ENCODE measurements at regions not wholly inside any gene's neighbourhood (a gene's known extent, or its start where the extent isn't known, plus 50 kb on each side); places are given as distances from the start of the nearest gene placed in this dataset.
"Not testable (repeated sequence)": the region's sequence is repeated elsewhere in the genome, so short reads cannot be mapped to it uniquely, and the experiment has no call there.

DNA sequence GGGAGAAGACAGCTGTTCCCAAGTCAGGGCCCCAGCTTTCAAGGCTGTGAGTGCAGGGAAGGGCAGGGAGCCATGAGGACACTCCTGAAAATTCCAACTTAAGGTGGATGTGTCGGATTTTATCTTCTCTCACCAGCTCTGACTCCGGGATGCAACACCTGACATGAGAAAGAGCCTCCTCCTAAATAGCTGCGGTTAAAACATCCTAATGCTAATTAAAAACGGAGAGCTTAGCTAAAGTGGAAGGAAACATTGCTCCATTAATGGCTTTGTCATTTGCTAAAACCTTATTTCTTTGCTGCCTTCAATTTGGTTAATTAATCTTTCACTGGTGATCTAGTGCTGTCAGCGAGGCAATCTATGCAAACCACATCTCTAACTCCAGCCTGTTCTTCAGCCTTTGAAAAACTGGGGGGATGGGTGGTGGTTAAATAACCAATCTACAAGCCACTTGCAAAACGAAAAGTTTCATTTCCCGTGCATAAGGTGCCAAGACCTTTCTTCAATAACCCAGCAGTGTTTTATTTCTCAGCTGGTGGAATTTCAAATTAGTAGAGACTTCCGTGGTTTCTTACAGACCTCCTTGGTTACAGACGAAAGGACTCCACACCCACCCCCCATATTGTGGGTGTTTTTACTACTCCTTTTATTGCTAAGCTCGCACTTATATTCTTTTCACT is 379.6 kb downstream of the MLLT3 start:
- DNase-seq (ENCODE audit: low read depth in 4 of 4, low spot score in 2 of 4): no peak

DNA sequence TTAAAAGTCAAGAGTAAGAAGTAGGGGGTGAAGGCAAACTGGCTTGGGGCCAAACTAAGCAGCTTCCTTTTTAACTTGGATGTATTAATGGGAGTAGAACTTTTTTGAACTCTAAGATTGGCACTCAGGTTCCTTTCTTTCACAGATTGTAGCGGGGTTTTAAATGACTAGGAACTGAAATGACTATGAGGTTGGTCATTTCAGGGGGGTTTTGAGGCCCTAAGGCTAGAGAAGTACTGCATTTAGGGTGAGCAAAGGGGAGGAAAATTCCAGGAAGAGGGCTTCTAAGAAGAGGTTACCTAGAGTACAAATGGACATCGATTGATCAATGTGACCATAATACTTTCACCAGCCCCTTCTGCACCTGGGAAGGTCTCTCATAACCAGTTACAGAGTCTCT is 381.8 kb downstream of the MLLT3 start:
- no peak for DNase-seq (ENCODE audit: low read depth in 4 of 4, low spot score in 2 of 4)

DNA sequence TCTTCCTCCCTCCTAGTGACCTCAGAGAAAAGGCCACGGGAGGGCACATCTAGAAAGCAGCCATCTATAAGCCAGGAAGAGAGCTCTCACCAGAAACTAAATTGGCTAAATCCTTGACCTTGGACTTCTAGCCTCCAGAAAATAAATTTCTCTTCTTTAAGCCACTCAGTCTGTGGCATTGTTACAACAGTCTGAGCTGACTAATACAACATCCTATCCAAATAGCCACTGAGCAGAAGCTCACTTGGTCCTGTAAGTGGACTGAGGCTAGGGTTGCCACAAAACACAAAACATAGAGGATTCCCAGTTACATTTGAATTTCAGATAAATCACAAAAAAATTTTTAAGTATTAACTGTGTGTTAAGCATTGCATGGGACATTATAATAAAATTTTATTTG is 383.4 kb downstream of the MLLT3 start:
- DNase-seq (ENCODE audit: low read depth in 4 of 4, low spot score in 2 of 4): no peak

DNA sequence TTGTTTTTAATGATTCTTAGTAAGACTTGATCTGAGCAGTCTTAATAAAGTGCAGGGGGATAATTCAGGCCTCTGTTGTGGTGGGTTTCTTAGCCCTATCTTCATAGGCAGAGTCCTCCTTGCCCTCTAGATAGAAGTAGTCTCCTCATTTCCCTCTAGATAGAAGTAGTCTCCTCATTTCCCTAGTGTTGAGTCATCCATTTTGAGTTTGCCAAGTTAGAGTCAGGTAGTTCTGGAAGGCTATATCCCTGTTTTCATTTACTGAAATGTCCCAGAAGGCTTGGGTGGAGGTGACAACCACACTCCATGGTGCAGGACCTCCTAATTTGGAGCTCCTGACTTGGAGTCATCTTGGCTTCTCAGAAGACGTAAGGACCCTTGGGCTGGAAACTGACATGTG is 384.6 kb downstream of the MLLT3 start:
- no peak for DNase-seq (ENCODE audit: low read depth in 4 of 4, low spot score in 2 of 4)

DNA sequence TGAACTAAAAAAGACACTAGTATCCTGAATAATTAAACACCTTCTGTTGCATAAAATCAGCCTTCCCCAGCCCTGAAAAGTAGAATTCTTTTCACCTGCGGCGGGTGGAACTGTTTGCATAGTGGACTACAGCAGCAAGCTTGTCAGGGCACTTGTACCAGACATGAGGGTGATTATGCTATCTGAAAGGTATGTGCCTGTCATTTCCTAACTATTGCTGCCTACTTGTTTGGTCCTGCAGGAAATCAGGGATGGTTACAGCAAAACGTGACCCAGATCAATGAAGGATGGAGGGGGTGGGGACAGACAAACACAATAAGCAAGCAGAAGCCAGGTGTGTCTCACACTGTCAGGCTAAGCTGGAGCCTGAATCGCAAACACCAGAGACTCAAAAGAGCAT is 385.6 kb downstream of the MLLT3 start:
- DNase-seq (ENCODE audit: low read depth in 4 of 4, low spot score in 2 of 4): no peak

DNA sequence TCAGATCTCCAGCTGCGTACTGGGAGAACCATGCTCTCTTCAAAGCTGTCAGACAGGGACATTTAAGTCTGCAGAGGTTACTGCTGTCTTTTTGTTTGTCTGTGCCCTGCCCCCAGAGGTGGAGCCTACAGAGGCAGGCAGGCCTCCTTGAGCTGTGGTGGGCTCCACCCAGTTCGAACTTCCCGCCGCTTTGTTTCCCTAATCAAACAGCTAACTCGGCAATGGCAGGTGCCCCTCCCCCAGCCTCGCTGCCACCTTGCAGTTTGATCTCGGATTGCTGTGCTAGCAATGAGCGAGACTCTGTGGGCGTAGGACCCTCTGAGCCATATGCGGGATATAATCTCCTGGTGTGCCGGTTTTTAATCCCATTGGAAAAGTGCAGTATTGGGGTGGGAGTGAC is 387.1 kb downstream of the MLLT3 start:
- DNase-seq (ENCODE audit: low read depth in 4 of 4, low spot score in 2 of 4): not testable (repeated sequence)

DNA sequence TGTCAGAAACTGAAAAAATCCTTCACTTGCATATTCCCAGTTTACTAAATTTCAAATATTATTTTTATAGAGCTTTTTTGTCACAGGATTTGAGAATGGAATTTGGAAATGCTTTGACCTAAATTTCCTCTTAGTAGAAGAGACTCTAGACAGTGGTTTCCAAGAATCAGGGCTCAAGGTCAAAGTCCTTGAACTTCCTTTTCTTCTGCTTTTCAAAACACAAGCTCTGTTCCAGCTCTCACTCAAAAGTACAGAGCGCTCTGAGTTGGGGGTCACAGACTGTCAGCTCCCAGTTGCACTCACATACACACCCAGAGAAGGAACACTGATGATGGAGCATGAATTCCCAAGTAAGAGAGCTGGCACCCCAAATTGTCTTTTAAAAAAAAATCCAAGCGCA is 394.2 kb downstream of the MLLT3 start:
- DNase-seq (ENCODE audit: low read depth in 4 of 4, low spot score in 2 of 4): no peak

DNA sequence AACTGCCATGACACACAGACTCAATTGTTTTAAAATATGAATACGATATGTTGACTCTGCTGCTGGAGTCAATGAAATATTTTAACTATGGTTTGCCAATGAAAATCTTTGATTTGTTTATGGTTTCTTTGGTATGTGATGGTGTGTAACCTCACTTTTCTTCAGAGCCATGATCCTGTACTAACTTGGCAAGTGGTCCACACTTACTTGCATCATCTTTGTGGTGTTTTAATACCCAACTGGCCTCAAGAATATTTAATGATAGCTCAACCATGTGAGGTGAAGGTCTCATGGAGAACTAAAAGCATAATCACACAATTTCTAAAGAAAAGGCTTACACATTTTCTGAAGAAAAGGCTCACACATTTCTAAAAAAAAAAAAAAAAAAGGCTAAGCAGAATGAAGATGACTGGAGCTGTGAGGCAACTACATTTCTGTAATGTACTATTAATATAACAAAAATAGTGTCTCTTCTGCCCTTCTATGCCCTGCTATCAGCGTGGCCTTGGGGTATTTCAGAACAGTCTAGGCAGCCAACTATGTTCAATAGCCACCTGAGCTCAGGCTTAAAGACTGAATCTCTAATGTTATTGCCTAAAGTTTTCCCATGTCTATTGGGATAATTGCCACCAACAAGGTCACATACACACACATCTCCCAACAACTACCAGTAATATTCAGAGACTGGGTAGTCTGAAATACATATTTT is 395.0 kb downstream of the MLLT3 start:
- DNase-seq (ENCODE audit: low read depth in 4 of 4, low spot score in 2 of 4): no peak

DNA sequence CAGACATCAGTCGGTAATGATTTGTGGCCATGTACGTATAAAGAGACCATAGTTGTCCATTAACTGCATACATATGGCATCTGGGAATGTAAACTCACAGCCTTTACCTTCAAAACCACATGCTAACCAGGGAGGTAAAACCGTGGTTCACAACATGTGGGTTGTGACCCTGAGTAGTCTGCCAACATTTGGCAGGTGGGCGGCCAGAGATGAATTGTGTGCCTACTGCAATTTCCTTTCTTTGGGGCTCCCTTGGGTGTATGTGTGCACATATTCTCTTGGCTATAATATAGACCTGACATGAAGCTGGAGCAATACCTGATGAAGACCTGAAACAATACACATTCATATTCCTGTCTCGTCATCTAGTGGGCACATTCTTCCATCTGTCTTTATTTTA is 396.0 kb downstream of the MLLT3 start:
- DNase-seq (ENCODE audit: low read depth in 4 of 4, low spot score in 2 of 4): no peak

DNA sequence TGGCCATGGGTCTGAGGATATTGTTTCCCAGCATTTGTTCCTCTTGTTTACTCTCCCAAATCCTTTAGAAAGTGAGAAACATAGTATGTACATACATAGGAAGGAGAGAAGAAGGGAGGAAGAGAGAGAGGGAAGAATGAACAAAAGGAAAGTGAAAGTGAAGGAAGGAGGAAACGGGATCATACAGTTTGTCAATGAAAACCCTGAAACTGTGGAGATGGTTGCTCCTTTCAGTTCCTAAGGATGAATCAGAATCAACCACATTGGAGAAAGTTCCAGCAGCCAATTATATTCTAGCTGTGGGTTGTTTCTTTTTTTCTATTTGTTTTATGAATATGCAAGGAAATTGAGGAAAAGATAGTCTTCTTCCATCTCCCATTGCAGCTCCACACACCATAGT is 396.5 kb downstream of the MLLT3 start:
- DNase-seq (ENCODE audit: low read depth in 4 of 4, low spot score in 2 of 4): no peak

DNA sequence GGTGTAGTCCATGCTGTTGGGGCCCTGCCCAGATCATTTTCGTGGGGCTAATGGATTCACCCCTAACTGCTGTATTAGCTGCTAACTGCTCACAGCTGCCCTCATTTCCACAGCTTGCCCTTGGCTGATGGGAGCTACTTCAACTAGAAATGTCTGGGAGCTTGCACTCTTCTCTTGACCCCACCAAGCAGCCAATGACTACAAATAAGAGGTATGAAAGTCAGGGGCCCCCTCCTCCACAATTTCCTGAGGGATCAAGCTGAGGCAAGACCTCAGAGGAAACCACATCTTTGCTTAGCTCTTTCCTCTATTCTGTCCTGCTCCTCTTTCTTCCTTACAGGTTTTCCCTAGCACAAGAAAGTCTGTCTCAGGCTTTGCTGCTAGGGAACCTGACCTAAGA is 397.5 kb downstream of the MLLT3 start:
- no peak for DNase-seq (ENCODE audit: low read depth in 4 of 4, low spot score in 2 of 4)

DNA sequence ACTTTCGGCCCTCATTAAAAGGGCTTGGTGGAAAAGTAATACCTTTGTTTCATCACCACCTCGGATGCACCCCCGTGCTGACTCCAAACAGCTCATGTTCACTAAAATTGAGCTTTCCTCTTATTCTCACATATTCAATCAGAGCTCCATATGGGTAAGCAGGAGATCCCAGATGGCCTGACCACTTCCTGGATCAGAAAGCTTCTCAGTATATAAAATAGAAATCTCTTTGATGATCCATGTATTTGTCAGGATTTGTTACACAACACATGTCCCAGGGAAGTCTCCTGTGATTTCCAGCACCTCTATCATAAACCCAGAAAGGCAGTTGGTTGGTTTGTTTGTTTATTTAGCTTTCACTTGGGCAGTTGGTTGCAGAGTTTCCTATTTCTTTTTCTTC is 402.0 kb downstream of the MLLT3 start:
- no peak for DNase-seq (ENCODE audit: low read depth in 4 of 4, low spot score in 2 of 4)

DNA sequence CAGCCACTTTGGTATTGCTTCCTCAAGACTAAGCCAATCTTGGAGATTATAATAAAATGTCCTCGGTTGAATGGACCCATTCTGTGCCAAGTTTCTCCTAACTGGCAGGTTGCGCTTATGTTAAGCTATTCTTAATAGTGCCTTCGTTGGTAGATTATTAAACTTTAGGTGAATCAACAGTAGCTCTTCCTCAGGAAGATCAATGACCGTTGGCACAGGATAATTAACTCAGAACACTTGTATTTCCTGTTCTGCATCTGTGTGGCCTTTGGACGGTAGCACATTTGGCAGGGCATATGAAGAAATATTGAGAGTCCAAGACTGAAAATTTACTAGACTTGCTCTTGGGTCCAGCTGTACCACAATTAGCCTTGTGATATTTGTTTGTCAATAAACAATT is 402.9 kb downstream of the MLLT3 start:
- no peak for DNase-seq (ENCODE audit: low read depth in 4 of 4, low spot score in 2 of 4)

DNA sequence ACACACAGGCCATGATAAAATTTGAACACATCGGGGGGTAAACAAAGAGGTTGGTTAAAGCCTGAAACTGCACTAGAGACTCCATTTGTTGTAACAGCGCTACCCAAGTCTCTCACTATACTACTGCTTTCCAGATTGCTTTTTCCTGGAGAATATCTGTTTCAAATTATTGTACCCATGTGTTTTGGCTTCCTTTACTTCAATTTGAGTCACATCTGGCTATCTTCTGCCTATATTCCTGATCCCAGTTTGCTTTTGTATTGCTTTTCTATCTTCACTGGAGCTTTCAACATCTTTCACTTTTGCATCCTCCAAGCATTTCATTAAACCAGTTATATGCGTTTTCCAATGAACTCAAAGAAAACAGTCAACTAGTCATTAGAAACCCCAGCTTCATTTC is 404.7 kb downstream of the MLLT3 start:
- no peak for DNase-seq (ENCODE audit: low read depth in 4 of 4, low spot score in 2 of 4)

DNA sequence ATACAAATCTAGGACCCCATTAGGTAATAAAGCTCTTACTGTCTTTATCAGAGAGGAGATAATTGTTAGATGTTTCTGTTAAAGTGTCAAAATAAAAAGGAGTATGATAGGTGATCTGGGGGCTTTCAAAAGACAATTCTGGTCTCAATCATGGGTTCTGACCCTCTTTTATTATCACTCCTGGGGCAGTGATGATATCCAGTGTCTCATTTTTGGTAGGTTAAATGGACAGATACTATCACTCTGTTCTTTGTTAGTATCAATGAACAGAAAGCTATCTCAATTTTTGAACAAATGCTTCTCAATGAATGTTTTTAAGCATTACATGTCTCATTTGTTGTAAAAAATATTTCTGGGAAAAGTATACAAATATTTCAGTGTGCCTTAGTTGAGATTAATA is 405.9 kb downstream of the MLLT3 start:
- no peak for DNase-seq (ENCODE audit: low read depth in 4 of 4, low spot score in 2 of 4)

DNA sequence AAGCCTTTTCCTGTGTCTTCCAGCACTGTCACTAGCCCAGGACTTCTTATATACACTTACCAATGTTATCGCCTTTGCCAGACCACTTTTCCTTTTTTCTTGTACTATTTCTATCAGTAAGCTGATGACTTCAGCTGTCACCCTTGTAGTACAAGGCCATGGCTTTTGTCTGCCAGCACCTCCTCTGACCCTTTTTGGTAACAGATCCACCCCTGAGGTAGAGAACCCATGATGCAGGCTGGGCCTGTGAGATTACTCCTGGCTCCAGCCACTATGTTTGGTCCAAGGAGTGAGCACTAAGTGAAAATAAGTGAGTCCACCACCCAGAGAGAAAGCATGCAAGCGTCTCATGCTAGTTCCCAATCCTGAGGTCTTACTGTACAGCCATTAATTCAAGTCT is 406.7 kb downstream of the MLLT3 start:
- no peak for DNase-seq (ENCODE audit: low read depth in 4 of 4, low spot score in 2 of 4)

DNA sequence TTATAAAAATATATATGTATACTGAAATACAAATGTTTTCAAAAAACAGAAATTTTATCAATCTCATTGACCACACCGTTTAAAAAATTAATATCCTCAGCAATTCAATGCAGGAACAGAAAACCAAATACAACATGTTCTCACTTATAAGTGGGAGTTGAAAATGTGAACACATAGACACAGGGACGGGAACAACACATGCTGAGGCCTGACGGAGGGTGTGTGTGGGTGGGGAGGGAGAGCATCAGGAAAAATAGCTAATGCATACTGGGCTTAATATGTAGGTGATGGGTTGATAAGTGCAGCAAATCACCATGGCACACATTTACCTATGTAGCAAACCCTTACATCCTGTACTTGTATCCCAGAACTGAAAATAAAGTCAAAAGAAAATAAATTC is 409.5 kb downstream of the MLLT3 start:
- DNase-seq (ENCODE audit: low read depth in 4 of 4, low spot score in 2 of 4): no peak

DNA sequence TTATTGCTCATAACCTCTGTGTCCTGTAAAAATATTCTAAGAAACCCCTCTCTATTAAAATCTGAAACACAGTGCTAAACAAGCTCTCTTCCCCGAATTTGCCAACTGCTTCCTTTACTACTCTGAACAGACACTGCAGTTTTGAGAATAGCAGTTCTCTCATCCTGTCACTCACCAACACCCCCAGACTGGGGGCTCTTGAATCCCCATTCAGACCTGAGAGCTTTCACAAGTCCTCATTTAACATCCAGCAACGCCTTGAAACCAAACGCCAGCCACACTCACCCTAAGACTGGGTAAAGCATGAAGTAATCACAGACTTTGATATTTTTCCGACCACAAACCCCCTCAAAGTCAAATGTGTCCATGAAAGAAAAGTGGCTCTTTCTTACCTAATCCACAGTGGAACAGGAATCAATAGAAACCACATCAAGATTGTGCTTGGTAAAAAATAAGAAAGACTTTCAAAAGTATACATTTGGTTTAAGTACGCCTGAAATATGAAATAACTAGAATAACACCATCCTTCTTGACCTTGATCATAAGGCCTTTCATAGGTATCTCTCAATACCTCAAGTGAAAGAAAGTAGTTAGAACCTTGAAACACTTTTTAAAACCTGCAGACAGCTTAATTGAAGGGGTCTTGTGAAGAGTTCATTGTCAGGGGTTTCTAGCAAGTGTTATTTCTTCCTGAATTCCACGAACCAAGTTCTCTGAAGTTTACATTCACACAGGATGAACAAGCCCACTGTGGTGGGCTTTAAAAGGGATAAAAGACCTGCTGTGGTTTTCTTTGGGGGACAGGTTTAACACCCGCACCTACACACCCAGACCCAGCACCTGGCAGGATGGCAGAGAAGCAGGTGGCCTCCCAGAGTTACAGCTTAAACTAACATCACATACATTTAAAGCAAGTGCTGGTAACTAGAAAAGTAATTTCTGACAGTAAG is 412.6 kb downstream of the MLLT3 start:
- DNase-seq (ENCODE audit: low read depth in 4 of 4, low spot score in 2 of 4): no peak

DNA sequence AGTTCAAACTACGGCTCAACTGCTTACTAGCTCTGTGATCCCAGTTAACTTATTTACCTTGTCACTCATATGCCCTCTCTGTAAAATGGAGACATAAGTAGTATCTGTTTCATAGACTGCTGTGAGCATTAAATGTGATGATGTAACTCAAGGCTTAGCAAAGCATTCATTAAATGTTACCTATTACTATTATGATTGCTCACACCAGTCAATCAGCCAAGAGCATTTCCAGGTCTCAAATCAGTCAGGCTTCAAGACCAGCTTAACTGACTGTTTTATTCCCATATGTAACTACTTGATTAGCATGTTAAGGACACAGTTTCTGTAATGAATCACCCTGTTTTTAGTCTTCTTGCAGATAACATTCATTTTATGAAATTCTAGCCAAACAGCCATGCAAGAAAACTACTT is 413.3 kb downstream of the MLLT3 start:
- DNase-seq (ENCODE audit: low read depth in 4 of 4, low spot score in 2 of 4): no peak

DNA sequence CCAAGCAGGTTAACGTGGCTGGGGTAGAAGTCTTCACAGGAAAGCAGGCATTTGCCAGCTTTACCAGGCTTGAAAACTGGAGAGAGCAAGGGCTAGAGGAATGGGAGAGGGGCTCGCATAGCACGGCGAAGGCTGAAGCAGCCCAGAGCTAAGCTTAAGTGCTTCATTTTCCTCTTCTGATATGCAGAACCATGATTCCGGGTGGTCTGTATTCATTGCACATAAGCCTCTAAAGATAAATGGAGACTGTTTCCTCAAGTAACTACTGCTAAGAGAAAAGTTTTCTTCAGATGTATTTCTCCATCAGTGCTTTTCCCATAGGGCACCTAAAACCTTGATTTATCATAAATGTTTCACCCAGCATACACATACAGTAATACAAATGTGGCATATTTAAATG is 414.1 kb downstream of the MLLT3 start:
- no peak for DNase-seq (ENCODE audit: low read depth in 4 of 4, low spot score in 2 of 4)

DNA sequence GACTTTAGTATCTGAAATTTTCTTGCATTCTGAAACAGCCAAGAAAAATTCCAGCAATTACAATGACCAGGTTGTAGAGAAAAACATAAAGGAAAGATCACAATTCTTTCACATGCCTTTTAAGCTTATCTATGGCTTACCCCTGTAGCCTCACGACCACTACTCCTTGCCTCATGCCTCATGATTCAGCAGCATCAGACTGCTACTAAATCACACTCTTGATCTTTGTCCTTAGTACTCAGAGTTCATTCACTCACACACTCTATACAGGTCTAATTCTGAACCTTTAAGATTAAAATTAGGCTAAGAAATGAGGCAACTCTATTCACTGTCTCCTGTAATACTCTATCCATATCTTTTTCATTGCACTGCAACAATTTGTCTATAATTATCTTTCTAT is 415.1 kb downstream of the MLLT3 start:
- no peak for DNase-seq (ENCODE audit: low read depth in 4 of 4, low spot score in 2 of 4)

DNA sequence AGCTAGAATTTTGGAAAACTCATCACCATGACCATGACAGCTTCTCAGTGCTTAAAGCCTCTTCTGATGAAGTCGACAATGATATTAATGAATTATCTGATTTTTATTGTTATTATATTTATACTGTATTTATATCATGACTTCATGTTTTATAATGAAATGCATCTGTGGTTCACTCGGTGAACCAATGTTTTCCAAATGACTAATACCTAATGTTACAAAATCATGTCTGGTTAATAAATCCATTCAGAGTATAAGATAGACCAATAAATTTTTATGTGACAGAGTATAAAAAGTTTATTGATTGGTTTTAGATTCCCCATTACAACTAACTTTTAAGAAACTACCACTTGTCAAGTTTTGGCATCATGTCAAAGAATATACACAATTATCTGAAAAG is 416.5 kb downstream of the MLLT3 start:
- no peak for DNase-seq (ENCODE audit: low read depth in 4 of 4, low spot score in 2 of 4)
